ENCODE measurements at regions not wholly inside any gene's neighbourhood (a gene's known extent, or its start where the extent isn't known, plus 50 kb on each side); places are given as distances from the start of the nearest gene placed in this dataset.

GRCh38 chr1:232566093-232566492 lies 63.8 kb downstream of the SIPA1L2 start:
- CTCF ChIA-PET, result interaction anchor here (1.9 kb wide), 1 partner anchor 10 kb away, joined by 4 read pairs; no protein-coding TSS in a partner anchor
- no peak for DNase-seq (ENCODE audit: extremely low spot score)
- POLR2A ChIA-PET, result no interaction called here
- no peak for TF ChIP-seq CTCF (IDR thresholded peaks at IDR 0.05; ENCODE audit: control extremely low read depth, extremely low read depth, low read depth, missing control alignments)

- ChIA-PET POLR2A (no interaction called here), CTCF (no interaction called here)
- DNase-seq (ENCODE audit: extremely low spot score), result no peak
- no peak for TF ChIP-seq CTCF (IDR thresholded peaks at IDR 0.05; ENCODE audit: control extremely low read depth, extremely low read depth, low read depth, missing control alignments)
Observed at GRCh38 chr1:232562855-232563510, 67.0 kb downstream of the SIPA1L2 start.

GRCh38 chr1:232561381-232561780 lies 68.6 kb downstream of the SIPA1L2 start:
- DNase-seq (ENCODE audit: extremely low spot score), result no peak
- ChIA-PET POLR2A (no interaction called here), CTCF (no interaction called here)
- no peak for TF ChIP-seq CTCF (IDR thresholded peaks at IDR 0.05; ENCODE audit: control extremely low read depth, extremely low read depth, low read depth, missing control alignments)

- no peak for DNase-seq (ENCODE audit: extremely low spot score)
- no peak for TF ChIP-seq CTCF (IDR thresholded peaks at IDR 0.05; ENCODE audit: control extremely low read depth, extremely low read depth, low read depth, missing control alignments)
- ChIA-PET POLR2A (no interaction called here), CTCF (interaction anchor here (1.0 to 1.3 kb wide), 2 partner anchors 9 to 26 kb away, joined by 3 read pairs; no protein-coding TSS in a partner anchor)
Observed at GRCh38 chr1:232560940-232561339, 69.0 kb downstream of the SIPA1L2 start.

- ChIA-PET CTCF (no interaction called here), POLR2A (no interaction called here)
- TF ChIP-seq CTCF (IDR thresholded peaks at IDR 0.05; ENCODE audit: control extremely low read depth, extremely low read depth, low read depth, missing control alignments), result no peak
- DNase-seq (ENCODE audit: extremely low spot score), result no peak
Observed at GRCh38 chr1:232558954-232559353, 71.0 kb downstream of the SIPA1L2 start.

GRCh38 chr1:232557502-232558191 lies 72.3 kb downstream of the SIPA1L2 start:
- DNase-seq (ENCODE audit: extremely low spot score), result no peak
- TF ChIP-seq CTCF (IDR thresholded peaks at IDR 0.05; ENCODE audit: control extremely low read depth, extremely low read depth, low read depth, missing control alignments), result no peak
- CTCF ChIA-PET, result interaction anchor here (0.9 to 1.5 kb wide), 3 partner anchors 12 to 29 kb away, joined by 3 to 4 read pairs (median 4); no protein-coding TSS in a partner anchor
- POLR2A ChIA-PET, result no interaction called here

Data from GM10248 (cell line).